PC-9 (cell line): ENCODE measurements at regions not wholly inside any gene's neighbourhood (a gene's known extent, or its start where the extent isn't known, plus 50 kb on each side); places are given as distances from the start of the nearest gene placed in this dataset.

Experiments used
- BruUV-seq: library from RNA; stranded (reverse); fragments of 400-500 nt; replicated peaks from 2 replicates; lab custom pipeline; 2021; lab: Mats Ljungman, UMichigan
- CTCF ChIA-PET: fragments of 300-600 bp; sonication (Branson Sonifier 250); formaldehyde crosslinking; loops from one replicate; lab custom pipeline; 2022; ENCODE audit warnings: antibody characterized with exemption; lab: Charles Lee
- POLR2A ChIA-PET: fragments of 300-600 bp; sonication (Branson Sonifier 250); formaldehyde crosslinking; loops from one replicate; lab custom pipeline; 2022; ENCODE audit warnings: antibody characterized with exemption; ENCODE audit not compliant: unreplicated experiment; lab: Charles Lee
- DNase-seq, 2 experiments: peaks; one replicate each; pipeline versions ENCODE4 v3.0.0 to v3.0.0-alpha.2; 2015 to 2022; ENCODE audit warnings: mixed read lengths in 1 of 2
- H2AFZ ChIP-seq: fragments of 200-600 bp; sonication (generic); 2 replicates; pipeline ENCODE4 v1.8.1; 2017; ENCODE audit warnings: antibody characterized with exemption
- H3F3A ChIP-seq: fragments of 200-600 bp; sonication (generic); 2 replicates; pipeline ENCODE4 v1.8.1; 2017; ENCODE audit warnings: antibody characterized with exemption, mild to moderate bottlenecking, low read depth; ENCODE audit not compliant: insufficient read depth
- H3K27ac ChIP-seq: fragments of 200-600 bp; sonication (generic); 2 replicates; pipeline ENCODE4 v1.6.1; 2016; ENCODE audit warnings: mixed run types
- H3K27me3 ChIP-seq: fragments of 200-600 bp; sonication (generic); 2 replicates; pipeline ENCODE4 v1.6.1; 2016; ENCODE audit warnings: low read depth, mixed run types; ENCODE audit not compliant: insufficient read depth
- H3K36me3 ChIP-seq: fragments of 200-600 bp; sonication (generic); 2 replicates; pipeline ENCODE4 v1.6.1; 2016; ENCODE audit warnings: low read depth, mixed run types
- H3K4me1 ChIP-seq: fragments of 200-600 bp; sonication (generic); replicated peaks from 2 replicates; pipeline ENCODE4 v1.6.1; 2016; ENCODE audit warnings: mixed run types; ENCODE audit not compliant: insufficient read depth
- H3K4me2 ChIP-seq: fragments of 200-600 bp; sonication (generic); 2 replicates; pipeline ENCODE4 v1.6.1; 2017; ENCODE audit warnings: mixed run types
- H3K4me3 ChIP-seq: fragments of 200-600 bp; sonication (generic); 2 replicates; pipeline ENCODE4 v1.6.1; 2016; ENCODE audit warnings: mixed run types
- H3K79me2 ChIP-seq: fragments of 200-600 bp; sonication (generic); 2 replicates; pipeline ENCODE4 v1.6.1; 2017; ENCODE audit warnings: low read depth, mixed run types
- H3K9me2 ChIP-seq: fragments of 200-600 bp; sonication (generic); 2 replicates; pipeline ENCODE4 v1.8.1; 2017; ENCODE audit warnings: mild to moderate bottlenecking; ENCODE audit not compliant: insufficient read depth
- H3K9me3 ChIP-seq: fragments of 200-600 bp; sonication (generic); 2 replicates; pipeline ENCODE4 v1.8.1; 2016; ENCODE audit warnings: low read depth; ENCODE audit not compliant: insufficient read depth
- H4K20me1 ChIP-seq: fragments of 200-600 bp; sonication (generic); 2 replicates; pipeline ENCODE4 v1.8.1; 2017; ENCODE audit not compliant: insufficient read depth
- CTCF ChIP-seq: fragments of 200-600 bp; sonication (generic); conservative IDR thresholded peaks from 2 replicates; pipeline ENCODE4 v1.6.1; 2017; ENCODE audit warnings: mixed run types, antibody characterized with exemption, mild to moderate bottlenecking, moderate library complexity
- EZH2 ChIP-seq: fragments of 200-600 bp; sonication (generic); IDR thresholded peaks from 2 replicates; pipeline ENCODE4 v1.8.0; 2017; ENCODE audit warnings: antibody characterized with exemption, low read depth
- intact Hi-C: fragments of 100-400 bp; cut with micrococcal nuclease; formaldehyde crosslinking; loops from one replicate; pipeline ENCODE4 v1.10.0; 2022; ENCODE audit not compliant: unreplicated experiment

- no peak overlapping the region for H3K4me2 ChIP-seq
- intact Hi-C loops = no loop called here
- H3K4me3 ChIP-seq = no peak overlapping the region
- no peaks in the 10 kb centered on the region for H3K27me3 ChIP-seq
- ChIA-PET CTCF (no interaction called here), POLR2A (no interaction called here)
- H3K27ac ChIP-seq = no peak overlapping the region
- no peak for DNase-seq
- TF ChIP-seq CTCF (no peak), EZH2 (no peak)
- no TSS peak for BruUV-seq
- H3F3A ChIP-seq = no peaks in the 10 kb centered on the region
- no peaks in the 10 kb centered on the region for H3K9me3 ChIP-seq
- H3K9me2 ChIP-seq = no peaks in the 10 kb centered on the region; the same call in 1 of the 2 replicates
- no peak overlapping the region for H2AFZ ChIP-seq
- no peaks in the 10 kb centered on the region for H3K4me1 ChIP-seq
- H4K20me1 ChIP-seq = no peaks in the 10 kb centered on the region
- H3K79me2 ChIP-seq = no peaks in the 10 kb centered on the region
- no peaks in the 10 kb centered on the region for H3K36me3 ChIP-seq
Measured at GRCh38 chr13:53605326-53605725, 576.7 kb downstream of the OLFM4 start.

GRCh38 chr13:53612200-53612599, 583.6 kb downstream of the OLFM4 start:
- no peaks in the 10 kb centered on the region for H4K20me1 ChIP-seq
- intact Hi-C loops = no loop called here
- DNase-seq = no peak
- no peak for TF ChIP-seq CTCF
- TF ChIP-seq EZH2 = no peak
- H3K27me3 ChIP-seq = no peaks in the 10 kb centered on the region
- H3F3A ChIP-seq = no peaks in the 10 kb centered on the region
- ChIA-PET CTCF (no interaction called here), POLR2A (no interaction called here)
- no peaks in the 10 kb centered on the region for H3K4me1 ChIP-seq
- H3K9me3 ChIP-seq = no peaks in the 10 kb centered on the region
- H3K27ac ChIP-seq = no peak overlapping the region
- H3K9me2 ChIP-seq = no peaks in the 10 kb centered on the region; the same call in 1 of the 2 replicates
- no peak overlapping the region for H3K4me3 ChIP-seq
- H3K79me2 ChIP-seq = no peaks in the 10 kb centered on the region
- no TSS peak for BruUV-seq
- H2AFZ ChIP-seq = no peak overlapping the region
- H3K36me3 ChIP-seq = no peaks in the 10 kb centered on the region
- H3K4me2 ChIP-seq = no peak overlapping the region

- H3K79me2 ChIP-seq = no peaks in the 10 kb centered on the region
- BruUV-seq = no TSS peak
- no peaks in the 10 kb centered on the region for H3K9me3 ChIP-seq
- no peak for TF ChIP-seq CTCF
- TF ChIP-seq EZH2 = no peak
- H3F3A ChIP-seq = no peaks in the 10 kb centered on the region
- H2AFZ ChIP-seq = no peak overlapping the region
- no peak overlapping the region for H3K27ac ChIP-seq
- no peaks in the 10 kb centered on the region; the same call in 1 of the 2 replicates for H3K9me2 ChIP-seq
- intact Hi-C loops = no loop called here
- DNase-seq = no peak
- H4K20me1 ChIP-seq = no peaks in the 10 kb centered on the region
- H3K27me3 ChIP-seq = no peaks in the 10 kb centered on the region
- no peaks in the 10 kb centered on the region for H3K36me3 ChIP-seq
- no peaks in the 10 kb centered on the region for H3K4me1 ChIP-seq
- CTCF ChIA-PET = no interaction called here
- no peak overlapping the region for H3K4me3 ChIP-seq
- no peak overlapping the region for H3K4me2 ChIP-seq
- POLR2A ChIA-PET = no interaction called here
Measured at GRCh38 chr13:53622456-53622855, 593.8 kb downstream of the OLFM4 start.
